ENCODE measurements at regions not wholly inside any gene's neighbourhood (a gene's known extent, or its start where the extent isn't known, plus 50 kb on each side); places are given as distances from the start of the nearest gene placed in this dataset.

DNA sequence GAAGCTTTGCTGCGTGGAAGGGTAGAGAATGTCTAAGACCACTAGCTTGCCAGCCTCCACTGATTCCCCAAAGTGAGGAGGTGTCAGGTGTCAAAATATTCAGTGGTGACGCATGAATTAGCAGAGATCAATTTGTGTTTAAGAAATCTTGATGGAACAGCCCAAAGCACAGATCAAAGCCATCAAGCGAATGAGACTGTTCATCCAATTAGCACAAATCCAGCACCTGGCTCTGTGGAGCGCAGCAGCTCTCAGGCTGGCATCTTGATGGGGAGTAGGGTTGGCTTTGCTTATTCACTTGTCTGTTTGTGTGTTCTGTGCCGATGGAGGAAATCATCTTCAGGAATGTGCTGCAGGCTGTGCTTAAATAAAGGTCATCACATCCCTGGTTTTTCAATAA, 456.8 kb upstream of the CCL2 start:
- no peak overlapping the region for H3K4me3 ChIP-seq (ENCODE audit: low read depth, low read length)
- TF ChIP-seq, protein P1, sequence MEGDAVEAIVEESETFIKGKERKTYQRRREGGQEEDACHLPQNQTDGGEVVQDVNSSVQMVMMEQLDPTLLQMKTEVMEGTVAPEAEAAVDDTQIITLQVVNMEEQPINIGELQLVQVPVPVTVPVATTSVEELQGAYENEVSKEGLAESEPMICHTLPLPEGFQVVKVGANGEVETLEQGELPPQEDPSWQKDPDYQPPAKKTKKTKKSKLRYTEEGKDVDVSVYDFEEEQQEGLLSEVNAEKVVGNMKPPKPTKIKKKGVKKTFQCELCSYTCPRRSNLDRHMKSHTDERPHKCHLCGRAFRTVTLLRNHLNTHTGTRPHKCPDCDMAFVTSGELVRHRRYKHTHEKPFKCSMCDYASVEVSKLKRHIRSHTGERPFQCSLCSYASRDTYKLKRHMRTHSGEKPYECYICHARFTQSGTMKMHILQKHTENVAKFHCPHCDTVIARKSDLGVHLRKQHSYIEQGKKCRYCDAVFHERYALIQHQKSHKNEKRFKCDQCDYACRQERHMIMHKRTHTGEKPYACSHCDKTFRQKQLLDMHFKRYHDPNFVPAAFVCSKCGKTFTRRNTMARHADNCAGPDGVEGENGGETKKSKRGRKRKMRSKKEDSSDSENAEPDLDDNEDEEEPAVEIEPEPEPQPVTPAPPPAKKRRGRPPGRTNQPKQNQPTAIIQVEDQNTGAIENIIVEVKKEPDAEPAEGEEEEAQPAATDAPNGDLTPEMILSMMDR (IDR thresholded peaks at IDR 0.05; ENCODE audit: insufficient read depth, low read depth, low read length, missing control alignments), result no peak
- no peak for DNase-seq (ENCODE audit: low read depth)

DNA sequence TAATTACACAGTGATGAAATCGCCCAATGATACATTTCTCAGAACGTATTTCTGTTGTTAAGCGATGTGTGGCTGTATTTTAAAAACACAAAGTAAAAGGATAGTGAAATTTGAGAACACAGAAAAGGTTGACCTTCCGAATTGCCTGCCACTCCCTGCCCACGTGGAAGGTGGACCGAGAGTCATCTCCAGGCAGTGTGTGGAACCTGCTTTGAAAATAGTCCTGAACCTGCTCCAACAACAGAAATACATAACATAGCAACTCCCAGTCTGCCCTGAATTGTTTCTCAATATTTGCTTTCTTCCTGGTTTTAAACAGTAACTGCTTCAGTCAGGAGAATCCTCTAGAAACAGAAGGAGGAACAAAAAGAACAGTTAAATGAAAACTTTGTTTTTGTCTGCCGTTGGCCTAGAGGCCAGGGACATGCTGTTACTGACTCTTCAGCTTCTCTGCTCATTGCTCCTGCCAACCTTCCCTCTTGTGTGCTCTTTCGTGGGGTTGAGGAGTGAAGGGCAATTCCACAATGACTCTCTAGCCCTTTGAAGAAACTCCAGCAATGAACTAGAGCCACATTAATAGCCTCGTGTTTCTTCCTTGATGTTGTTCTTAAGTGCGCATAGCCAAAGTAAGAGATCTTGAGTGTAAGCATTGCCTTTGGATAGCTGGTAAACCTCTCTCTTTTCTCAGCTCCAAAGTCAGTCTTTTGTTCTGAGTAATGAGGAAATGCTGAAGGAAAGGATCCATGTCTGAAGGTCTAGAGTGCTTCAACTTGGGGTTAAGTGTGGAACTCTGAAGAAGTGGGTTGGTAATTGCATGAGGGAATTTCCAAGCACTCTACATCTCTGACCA, 452.5 kb upstream of the CCL2 start:
- no peak for DNase-seq (ENCODE audit: low read depth)
- TF ChIP-seq, protein P1 (IDR thresholded peaks at IDR 0.05; ENCODE audit: insufficient read depth, low read depth, low read length, missing control alignments), result no peak
- H3K4me3 ChIP-seq (ENCODE audit: low read depth, low read length), result no peak overlapping the region

DNA sequence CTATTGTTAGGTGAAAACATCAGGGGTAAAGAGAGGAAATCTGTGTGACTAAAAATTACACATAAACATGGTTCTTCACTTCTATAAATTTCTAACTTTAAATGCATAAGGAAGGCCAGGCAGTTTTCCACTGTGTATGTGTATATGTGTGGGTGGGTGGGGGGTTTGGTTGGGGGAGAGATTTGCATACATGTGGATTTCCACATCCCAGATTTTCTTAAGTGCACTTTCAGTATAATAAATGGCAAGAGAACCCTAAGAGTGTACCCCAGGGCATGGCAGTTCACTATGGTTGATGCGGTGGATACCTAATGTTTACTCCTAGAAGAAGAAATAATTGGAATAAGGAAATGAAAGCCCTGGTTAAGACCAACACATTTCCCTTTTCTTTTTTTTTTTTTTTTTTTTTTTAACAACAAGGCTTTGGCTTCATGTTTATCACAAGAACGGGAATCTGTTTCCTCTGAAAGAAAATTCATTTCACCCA, 451.8 kb upstream of the CCL2 start:
- no peak for DNase-seq (ENCODE audit: low read depth)
- TF ChIP-seq, protein P1 (IDR thresholded peaks at IDR 0.05; ENCODE audit: insufficient read depth, low read depth, low read length, missing control alignments), result no peak
- H3K4me3 ChIP-seq (ENCODE audit: low read depth, low read length), result no peak overlapping the region

DNA sequence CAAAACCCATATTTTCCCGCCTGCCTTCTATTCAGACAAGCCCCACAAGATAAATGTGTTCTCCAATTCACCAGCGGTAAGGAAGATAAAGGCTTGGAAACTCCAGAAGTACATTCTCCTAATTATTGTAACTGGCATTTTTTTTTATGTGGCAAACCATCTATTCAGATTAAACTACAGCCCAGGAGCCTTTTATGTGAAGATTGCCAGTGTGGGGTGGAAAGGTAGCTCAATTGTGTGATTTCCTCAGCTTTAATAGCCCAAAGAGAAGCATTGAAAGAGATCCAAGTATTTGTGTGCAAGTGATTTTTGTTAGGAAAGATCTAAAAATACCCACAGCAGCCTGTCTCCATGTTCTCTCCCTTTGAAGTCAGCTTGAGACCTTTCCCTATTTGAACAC, 451.4 kb upstream of the CCL2 start:
- TF ChIP-seq, protein P1 (IDR thresholded peaks at IDR 0.05; ENCODE audit: insufficient read depth, low read depth, low read length, missing control alignments), result no peak
- no peak for DNase-seq (ENCODE audit: low read depth)
- no peak overlapping the region for H3K4me3 ChIP-seq (ENCODE audit: low read depth, low read length)

DNA sequence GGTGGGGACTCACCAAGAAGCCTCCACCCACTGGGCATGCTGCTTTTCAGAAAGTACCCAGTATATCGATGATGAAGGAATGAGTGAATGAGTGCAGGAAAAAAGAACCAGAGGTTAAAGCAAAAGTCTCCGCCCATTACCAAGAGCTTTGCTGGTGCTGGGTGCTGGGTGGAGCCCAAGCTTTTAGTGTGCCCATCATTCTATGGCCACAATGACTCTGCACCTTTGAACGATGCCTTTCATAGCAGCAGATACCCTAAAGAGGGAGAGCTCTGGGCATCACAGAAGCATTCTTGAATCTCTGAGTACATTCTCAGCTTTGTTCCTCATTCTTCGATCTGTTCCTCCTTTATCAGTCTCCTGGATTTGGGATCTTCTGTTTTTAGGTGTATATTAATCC, 450.7 kb upstream of the CCL2 start:
- H3K4me3 ChIP-seq (ENCODE audit: low read depth, low read length), result no peak overlapping the region
- no peak for DNase-seq (ENCODE audit: low read depth)
- TF ChIP-seq, protein P1 (IDR thresholded peaks at IDR 0.05; ENCODE audit: insufficient read depth, low read depth, low read length, missing control alignments), result no peak

DNA sequence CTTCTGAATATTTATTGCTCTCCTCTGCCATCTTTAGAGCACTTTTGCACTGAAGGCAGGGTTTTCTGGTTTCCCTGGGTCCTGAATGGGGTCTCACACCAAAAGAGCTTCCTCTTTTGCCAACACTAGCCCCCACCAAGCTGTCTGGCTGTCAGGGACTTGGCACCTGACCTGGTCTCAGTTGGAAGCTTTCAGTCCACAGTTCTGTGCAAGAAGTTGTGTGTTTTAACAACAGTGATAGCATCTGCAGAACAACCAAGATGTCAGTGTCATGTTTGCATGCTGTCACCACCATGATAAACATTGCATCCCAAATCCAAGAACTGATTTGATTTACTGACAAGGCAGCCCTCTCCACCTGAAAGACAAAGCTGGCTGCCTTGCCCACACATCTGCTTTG, 448.5 kb upstream of the CCL2 start:
- DNase-seq (ENCODE audit: low read depth), result no peak
- TF ChIP-seq, protein P1 (IDR thresholded peaks at IDR 0.05; ENCODE audit: insufficient read depth, low read depth, low read length, missing control alignments), result no peak
- no peak overlapping the region for H3K4me3 ChIP-seq (ENCODE audit: low read depth, low read length)

DNA sequence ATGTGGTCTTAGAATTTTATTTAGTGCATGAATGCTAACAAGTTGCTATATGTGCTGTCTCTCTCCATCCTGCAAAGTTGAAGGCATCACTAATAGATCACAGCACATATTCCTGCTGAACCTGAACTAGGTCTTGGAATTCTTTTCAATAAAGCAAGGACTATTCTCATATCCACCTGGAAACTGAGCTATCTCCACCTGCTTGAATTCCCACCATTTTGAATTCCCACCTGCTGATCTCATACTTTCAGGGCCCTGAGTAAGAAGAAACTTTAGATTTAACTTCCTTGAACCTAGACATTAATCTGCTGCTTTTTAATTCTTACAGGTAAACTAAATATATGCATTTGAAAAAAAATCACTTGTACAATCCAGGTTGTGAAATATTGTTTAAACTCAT, 445.3 kb upstream of the CCL2 start:
- H3K4me3 ChIP-seq (ENCODE audit: low read depth, low read length), result no peak overlapping the region
- TF ChIP-seq, protein P1 (IDR thresholded peaks at IDR 0.05; ENCODE audit: insufficient read depth, low read depth, low read length, missing control alignments), result no peak
- no peak for DNase-seq (ENCODE audit: low read depth)

Data from GM12865 (cell line).